GM21825 (cell line): ENCODE measurements at regions not wholly inside any gene's neighbourhood (a gene's known extent, or its start where the extent isn't known, plus 50 kb on each side); places are given as distances from the start of the nearest gene placed in this dataset.
A peak's percentile ranks its signal among the peaks of the same experiment; 100 is the strongest.

ENCODE experiments used
- ATAC-seq: cut with Tn5 transposase; IDR thresholded peaks from one replicate; pipeline ENCODE4 v1.9.1; 2021; ENCODE audit warnings: mild to moderate bottlenecking, moderate library complexity; ENCODE audit not compliant: unreplicated experiment

- peak; percentile 92 for ATAC-seq
Measured at GRCh38 chr2:160994141-160995002, 165.9 kb upstream of the TANK start.

DNA sequence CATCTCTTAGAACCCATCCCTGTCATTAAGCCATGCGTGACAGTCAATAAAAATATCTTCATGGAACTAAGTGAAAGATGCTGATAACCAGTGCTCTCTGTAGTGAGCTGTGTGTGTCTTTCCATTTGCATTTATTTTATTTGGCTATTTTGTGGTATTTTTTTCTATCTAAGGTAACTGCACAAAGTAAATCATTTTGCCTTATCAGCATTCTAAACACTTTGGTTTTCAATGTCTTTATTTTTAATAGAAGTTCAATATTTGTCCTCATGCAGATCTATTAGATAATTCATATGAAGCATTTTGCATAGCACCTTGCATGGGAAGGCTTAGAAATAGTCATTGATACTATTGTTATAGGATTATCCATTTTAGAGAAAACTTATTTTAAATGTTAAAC is 163.6 kb upstream of the TANK start:
- no peak for ATAC-seq

GRCh38 chr2:161004379-161004778 is 155.8 kb upstream of the TANK start:
- no peak for ATAC-seq

DNA sequence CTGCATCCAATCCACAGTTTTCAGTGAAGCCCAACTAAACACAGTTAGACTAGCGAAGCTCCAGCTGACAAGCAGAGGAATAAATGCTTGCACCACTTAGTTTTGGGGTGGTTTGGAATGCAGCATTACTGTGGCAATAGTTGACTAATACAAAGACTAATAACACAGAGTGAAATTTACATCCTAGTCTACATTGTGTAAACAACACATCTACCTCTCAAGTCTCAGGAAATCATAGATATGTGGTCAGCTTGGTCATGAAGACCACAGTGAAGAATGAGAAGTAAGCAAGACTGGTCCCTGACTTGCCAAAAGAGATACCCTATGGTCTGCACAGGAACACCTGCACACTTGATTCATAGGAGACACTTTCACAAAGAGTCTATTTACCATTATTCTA is 155.1 kb upstream of the TANK start:
- ATAC-seq, result no peak

DNA sequence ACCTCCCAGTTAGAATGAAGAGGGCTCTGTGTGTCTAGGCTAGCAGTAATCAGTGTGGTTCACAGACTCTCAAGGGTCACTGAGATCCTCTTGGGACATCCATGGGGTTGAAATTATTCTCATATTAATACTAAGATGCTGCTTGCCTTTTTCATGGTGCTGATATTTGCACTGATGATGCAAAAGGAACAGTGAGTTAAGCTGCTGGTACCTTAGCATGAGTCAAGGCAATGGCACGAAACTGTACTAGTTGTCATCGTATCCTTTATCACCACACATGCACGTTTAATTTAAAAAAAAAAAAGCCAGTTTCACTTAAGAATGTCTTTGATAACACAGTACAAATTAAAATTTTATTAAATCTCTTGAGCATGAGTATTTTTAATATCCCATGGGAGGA is 151.9 kb upstream of the TANK start:
- ATAC-seq, result no peak

DNA sequence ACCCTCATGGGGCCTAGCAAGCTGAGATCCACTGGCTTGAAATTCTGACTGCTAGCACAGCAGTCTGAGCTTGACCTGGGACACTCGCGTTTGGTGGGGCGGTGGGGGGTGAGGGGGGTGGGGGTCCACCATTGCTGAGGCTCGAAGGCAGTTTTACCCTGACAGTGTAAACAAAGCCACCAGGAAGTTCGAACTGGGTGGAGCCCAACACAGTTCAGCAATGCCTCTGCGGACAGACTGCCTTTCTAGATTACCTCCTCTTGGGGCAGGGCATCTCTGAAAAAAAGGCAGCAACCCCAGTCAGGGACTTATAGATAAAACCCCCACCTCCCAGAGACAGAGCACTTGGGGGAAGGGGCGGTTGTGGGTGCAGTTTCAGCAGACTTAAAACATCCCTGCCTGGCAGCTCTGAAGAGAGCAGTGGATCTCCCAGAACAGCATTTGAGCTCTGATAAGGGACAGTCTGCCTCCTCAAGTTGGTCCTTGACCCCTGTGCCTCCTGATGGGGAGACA is 149.7 kb upstream of the TANK start:
- no peak for ATAC-seq

- no peak for ATAC-seq
Measured at GRCh38 chr2:161017780-161018470, 142.3 kb upstream of the TANK start.

DNA sequence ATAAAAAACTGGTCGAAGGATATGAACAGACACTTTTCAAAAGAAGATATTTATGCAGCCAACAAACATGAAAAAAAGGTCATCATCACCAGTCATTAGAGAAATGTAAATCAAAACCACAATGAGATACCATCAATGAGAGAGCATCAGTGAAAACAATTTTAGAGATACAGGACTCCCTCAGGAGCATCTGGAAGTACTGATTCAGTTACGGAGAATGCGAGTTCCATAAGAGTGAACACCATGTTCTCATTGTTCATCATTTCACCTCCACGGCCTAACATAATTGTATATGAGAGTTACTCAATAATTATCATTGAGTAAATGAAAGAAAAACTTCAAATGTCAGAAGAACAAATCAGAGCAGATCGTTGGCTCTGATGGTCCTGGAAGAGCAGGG is 140.9 kb upstream of the TANK start:
- ATAC-seq, result no peak

DNA sequence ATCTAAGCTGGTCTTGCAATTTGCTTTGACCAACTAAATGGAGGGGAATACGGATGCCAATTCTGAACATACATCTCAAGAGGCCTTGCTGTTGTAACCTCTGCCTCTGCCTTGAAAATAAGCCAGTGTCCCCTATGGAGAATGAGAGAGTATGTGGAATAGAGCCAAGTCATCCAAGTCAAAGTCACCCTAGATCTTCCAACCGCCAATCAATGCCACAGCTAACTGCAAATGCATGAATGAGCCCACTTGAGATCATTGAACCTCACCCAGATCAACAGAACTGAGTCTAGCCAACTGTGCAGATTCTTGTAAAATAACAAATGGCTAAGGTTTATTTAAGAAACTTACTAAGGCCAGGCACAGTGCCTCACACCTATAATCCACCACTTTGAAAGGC is 139.8 kb upstream of the TANK start:
- no peak for ATAC-seq

- ATAC-seq, result no peak
Measured at GRCh38 chr2:161028581-161028980, 131.6 kb upstream of the TANK start.

DNA sequence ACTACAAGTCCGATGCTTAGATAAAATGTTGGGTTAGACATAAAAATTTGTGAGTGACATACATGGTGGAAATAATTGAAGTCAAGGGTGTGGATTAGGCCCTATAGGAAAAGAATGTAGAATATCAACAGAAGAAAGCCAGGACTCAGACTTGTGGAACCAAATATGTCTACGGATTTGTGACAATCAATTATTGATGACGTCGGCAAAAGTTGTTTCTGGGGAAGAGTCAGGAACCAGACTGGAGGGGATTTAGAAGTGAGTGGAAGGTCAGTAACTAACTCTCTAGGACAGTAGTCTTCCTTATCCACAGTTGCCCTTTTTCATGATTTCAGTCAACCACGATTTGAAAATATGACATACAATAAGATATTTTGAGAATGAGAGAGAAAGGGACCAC is 130.9 kb upstream of the TANK start:
- no peak for ATAC-seq

- ATAC-seq, result no peak
Measured at GRCh38 chr2:161030260-161031063, 129.8 kb upstream of the TANK start.

DNA sequence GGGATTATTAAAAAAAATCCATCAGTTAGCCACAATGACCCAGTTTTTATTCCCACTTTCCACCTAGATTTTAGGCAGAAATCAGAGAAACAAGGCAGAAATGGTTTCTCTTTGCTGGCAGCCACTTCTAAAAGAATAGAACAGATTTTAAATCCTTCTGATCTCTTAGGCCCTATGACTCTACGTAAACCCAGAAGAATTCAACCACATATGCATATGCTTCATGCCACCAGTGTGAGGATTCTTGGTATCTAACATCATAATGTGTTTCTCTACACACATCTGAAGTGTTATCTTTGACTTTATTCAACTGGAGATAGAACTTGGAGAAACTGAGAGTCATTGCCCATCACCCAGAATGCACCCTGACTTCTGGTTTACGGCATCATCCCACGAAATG is 128.7 kb upstream of the TANK start:
- ATAC-seq, result no peak

- ATAC-seq, result no peak
Measured at GRCh38 chr2:161032635-161033034, 127.6 kb upstream of the TANK start.

DNA sequence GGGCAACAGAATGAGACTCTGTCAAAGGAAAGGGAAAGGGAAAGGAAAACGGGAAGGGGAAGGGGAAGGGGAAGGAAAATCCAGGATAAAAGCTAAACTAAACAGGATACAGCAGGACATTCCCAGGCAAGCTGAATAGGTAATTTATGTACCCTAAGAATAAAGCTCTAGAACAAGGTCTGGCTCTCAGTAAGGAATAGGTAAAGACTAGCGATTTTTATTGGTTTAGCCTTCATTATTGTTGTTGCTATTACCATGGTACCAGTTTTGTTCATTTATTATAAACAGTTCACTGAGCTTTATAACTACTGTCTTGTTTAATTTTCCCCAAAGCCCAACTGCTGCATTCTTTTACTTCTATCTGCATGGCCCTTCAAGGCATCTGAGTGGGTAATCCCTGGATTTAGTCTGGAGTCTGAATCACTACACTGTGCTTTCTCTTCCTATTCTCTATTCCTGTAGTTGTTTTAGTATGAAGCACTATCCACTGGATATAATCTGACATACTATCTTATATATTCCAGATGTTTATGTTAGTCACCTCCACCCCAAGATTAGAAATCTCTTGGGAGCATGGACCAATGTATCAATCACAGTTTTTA is 127.1 kb upstream of the TANK start:
- no peak for ATAC-seq

DNA sequence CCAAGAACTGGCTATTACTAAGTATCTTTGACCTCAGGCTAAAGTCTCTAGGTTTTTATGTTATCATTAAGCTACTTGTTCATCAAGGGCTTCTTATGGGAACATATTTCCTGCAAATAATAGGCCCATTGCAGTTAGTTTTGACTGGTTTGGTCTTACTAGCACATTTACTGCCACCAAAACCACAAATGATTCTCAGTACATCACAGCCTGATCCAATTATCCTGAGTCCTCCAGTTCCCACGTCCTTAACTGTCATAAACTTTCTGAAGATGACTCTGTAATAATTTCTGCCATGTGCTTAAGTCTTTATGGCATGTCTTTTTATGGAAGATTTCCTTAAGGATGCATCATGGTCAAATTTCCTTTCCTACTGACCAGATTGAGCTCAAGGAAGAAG is 123.3 kb upstream of the TANK start:
- ATAC-seq, result no peak

GRCh38 chr2:161039071-161039470 is 121.2 kb upstream of the TANK start:
- no peak for ATAC-seq

DNA sequence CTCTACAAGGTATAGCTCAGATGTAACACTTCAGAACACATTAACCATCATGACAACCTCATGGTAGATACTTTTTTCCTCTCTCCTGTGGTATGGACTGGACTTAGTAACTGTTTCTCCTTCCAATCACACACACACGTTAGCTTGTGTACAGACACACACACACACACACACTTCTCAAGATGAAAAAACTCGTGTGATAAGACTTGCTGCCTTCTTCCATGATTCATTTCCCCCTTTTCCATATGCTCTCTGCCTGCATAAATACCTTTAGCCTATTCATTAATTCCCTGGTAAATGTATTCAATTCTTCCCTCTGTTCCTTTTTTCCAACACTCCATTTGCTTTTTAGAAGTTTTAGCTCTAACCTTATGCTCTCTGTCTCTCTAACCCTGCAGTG is 118.9 kb upstream of the TANK start:
- ATAC-seq, result no peak

DNA sequence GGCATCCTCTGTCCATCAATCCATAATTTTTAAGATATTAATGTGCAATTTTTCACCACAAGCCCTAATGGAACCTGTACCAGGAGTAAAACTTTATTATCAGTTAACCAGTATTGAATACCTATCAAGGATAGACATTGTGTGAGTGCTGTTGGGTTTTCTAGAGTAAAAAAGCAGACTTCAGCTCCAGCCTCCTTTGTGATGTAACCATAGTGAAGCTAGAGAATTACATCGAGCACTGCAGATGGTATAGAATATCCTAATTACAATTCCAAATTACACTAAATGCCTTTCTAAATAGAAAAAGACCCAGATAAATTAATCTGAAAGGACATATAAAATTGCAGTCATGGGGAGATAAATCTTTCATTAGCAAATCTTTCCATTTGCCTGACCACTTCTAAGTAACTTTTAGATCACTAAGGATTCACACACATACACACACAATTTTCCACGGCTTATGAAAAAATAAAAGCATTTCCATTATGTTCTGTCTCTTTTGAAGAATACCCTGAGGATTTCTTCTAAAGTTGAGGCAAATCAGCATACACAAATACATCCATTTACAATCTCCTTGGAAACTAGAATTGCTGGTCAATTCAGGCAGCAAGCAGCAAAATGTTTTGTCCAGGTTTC is 117.1 kb upstream of the TANK start:
- ATAC-seq, result no peak

GRCh38 chr2:161044095-161044865 is 115.9 kb upstream of the TANK start:
- no peak for ATAC-seq
